GM18511 (cell line): ENCODE measurements at regions not wholly inside any gene's neighbourhood (a gene's known extent, or its start where the extent isn't known, plus 50 kb on each side); places are given as distances from the start of the nearest gene placed in this dataset.
"Not testable (repeated sequence)": the region's sequence is repeated elsewhere in the genome, so short reads cannot be mapped to it uniquely, and the experiment has no call there.

Experiments used
- ATAC-seq: cut with Tn5 transposase; IDR thresholded peaks from one replicate; pipeline ENCODE4 v1.9.1; 2021; ENCODE audit warnings: mild to moderate bottlenecking, moderate library complexity; ENCODE audit not compliant: unreplicated experiment

DNA sequence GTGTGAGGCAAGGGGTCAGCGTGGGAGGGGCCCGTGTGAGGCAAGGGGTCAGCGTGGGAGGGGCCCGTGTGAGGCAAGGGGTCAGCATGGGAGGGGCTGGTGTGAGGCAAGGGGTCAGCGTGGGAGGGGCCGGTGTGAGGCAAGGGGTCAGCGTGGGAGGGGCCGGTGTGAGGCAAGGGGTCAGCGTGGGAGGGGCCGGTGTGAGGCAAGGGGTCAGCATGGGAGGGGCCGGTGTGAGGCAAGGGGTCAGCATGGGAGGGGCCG, 119.2 kb downstream of the SEPTIN14 start:
- ATAC-seq = not testable (repeated sequence)

- ATAC-seq = not testable (repeated sequence)
Measured at GRCh38 chr7:55742651-55743453, 119.7 kb downstream of the SEPTIN14 start.

DNA sequence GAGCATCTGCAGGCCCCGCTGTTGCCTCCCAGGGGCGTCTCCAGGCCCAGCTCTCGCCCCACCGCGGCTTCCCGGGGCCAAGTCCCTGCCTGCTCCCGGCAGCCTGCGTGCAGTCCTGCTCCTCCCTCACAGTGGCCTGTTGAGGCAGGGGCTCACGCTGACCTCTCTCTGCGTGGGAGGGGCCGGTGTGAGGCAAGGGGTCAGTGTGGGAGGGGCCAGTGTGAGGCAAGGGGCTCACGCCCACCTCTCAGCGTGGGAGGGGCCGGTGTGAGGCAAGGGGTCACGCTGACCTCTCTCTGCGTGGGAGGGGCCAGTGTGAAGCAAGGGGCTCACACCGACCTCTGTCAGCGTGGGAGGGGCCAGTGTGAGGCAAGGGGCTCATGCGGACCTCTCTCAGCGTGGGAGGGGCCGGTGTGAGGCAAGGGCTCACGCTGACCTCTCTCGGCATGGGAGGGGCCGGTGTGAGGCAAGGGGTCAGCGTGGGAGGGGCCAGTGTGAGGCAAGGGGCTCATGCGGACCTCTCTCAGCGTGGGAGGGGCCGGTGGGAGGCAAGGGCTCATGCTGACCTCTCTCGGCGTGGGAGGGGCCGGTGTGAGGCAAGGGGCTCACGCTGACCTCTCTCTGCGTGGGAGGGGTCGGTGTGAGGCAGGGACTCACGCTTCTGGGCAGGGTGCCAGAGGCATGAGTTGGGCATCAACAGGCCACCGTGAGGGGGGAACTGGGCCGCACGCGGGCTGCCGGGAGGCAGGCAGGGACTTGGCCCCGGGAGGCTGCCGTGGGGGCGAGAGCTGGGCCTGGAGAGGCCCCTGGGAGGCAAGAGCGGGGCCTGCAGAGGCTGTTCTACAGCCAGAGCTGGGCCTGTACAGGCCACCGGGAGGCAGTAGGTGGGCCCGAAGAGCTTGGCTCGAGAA, 120.6 kb downstream of the SEPTIN14 start:
- ATAC-seq = not testable (repeated sequence)

- not testable (repeated sequence) for ATAC-seq
Measured at GRCh38 chr7:55740633-55741250, 121.8 kb downstream of the SEPTIN14 start.

DNA sequence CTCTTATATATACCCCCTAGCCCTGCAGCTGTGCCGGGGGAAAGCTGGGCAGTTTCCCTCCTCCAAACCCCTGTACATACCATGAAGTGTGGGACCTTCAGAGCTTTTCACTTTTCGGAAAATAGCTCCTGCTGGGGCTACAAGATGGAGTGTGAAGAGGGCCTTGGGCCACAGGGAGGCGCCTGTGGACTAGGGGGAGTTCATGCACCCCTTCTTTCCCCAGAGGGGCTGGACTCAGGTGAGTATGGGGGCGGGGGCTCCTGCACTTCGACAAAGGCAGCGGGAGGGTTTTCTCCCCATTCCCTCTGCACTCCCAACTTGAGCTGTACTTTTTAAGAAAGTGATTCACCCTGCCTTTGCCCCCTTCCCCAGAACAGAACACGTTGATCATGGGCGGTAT, 122.5 kb downstream of the SEPTIN14 start:
- not testable (repeated sequence) for ATAC-seq

GRCh38 chr7:55736641-55737221, 125.8 kb downstream of the SEPTIN14 start:
- ATAC-seq = not testable (repeated sequence)

GRCh38 chr7:55733241-55734140, 129.1 kb downstream of the SEPTIN14 start:
- no peak for ATAC-seq

GRCh38 chr7:55731931-55732330, 130.6 kb downstream of the SEPTIN14 start:
- ATAC-seq = no peak

DNA sequence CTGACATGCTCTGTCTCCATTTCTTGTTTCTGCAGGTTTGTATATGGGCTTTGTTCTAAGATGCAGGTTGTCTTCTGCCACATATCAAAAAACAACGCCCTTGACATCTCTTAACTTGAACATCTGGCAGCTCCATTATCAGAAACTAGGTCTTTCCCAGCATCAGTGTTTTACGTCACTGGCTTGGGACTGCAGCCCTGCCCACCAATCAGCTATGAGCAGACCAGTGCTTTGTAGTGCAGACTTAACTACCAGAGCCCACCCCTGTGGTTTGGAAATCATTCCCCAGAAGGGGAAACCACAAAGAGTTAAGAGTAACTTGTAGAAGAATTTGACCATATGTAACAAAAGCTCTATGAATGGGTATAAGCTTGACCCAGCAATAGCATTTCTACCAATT, 132.4 kb downstream of the SEPTIN14 start:
- ATAC-seq = no peak

- no peak for ATAC-seq
Measured at GRCh38 chr7:55723621-55723941, 139.0 kb downstream of the SEPTIN14 start.

DNA sequence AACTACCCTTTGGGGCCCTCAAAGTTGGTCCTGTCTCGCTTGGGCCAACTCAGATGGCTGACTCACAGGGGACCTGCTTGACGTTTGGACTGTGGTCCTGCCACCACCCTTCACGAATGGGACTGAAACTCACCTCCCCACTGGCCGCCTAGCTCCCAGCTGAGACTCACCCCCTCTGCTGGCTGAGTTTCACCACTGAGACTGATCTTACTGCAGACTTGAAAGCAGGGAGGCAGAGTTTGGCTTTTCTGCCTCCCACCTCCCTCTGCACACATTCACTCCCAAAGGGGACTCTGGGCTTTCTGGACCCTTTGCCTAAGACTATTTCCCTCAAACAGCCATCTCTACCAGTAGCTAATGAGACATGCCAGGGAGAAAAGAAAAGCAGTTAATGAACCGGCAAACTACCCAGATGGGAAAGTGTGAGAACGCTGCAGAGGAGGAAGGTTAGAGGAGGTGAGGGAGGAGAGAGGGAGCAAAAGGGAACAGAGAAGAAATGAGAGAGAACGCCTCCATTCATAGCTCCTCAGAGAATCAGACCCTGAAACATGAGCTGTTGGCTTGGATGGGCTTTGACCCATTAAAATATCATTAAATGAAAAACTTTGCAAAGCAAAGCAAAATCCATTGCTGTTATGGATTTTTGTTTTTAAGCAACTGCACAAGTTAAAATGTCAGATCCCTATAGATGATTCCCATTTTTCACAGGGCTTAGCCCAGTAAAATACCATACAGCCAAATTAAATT, 139.5 kb downstream of the SEPTIN14 start:
- ATAC-seq = peak; percentile 99

- not testable (repeated sequence) for ATAC-seq
Measured at GRCh38 chr7:55721004-55721403, 141.5 kb downstream of the SEPTIN14 start.

GRCh38 chr7:55715247-55715867, 143.1 kb upstream of the VOPP1 start:
- not testable (repeated sequence) for ATAC-seq

GRCh38 chr7:55714370-55714769, 142.1 kb upstream of the VOPP1 start:
- not testable (repeated sequence) for ATAC-seq

DNA sequence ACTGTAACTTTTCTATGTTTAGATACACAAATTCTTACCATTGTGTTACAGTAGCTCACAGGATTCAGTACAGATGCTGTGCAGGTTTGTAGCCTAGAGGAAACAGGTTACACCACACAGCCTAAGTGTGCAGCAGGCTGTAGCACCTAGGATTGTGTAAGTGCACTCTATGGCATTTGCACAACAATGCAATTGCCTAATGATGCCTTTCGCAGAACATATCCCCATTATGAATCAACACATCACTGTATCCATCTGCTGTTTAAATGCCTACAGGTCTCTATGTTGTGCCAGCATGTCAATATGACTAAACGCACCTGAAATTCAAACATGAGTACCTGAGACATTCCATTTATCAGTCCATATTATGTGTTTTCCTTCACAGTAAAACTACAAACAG, 138.0 kb upstream of the VOPP1 start:
- ATAC-seq = not testable (repeated sequence)

DNA sequence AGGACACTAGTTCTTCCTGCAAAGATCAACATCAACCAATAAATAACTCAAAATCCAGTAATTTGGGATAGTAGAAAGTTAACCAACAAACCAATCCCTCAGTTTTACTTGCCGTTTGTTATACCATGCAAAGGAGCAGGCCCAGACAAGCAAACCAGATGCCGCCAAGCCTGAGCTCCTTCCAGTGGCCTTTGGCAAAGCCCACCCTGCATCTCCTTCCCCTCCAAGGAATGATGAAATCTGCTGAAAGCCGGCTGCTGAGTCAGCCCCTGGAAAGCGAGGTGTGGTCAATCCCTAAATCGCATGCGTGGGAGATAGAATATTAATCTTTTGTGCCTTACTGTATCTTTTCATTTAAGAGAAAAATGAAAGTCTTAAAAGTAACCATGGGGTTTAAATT, 135.7 kb upstream of the VOPP1 start:
- ATAC-seq = not testable (repeated sequence)

DNA sequence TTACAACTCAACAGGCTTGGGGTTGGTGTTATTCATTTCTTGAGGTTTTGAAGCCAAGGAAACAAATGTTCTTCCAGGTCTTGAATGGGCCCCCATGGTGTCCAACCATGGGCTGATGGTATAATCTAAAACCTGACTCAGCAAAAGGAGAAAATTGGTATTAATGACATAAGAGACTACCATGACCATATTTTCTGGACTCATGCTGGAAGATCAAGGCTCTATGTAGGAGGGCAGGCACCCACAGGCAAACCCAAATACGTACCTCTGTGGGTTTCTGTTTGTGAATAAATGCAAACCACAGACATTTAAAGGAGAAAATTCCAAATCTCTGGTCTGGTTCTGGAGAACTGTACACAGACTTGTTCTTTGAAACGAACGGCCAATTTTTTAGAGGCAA, 135.1 kb upstream of the VOPP1 start:
- ATAC-seq = not testable (repeated sequence)

DNA sequence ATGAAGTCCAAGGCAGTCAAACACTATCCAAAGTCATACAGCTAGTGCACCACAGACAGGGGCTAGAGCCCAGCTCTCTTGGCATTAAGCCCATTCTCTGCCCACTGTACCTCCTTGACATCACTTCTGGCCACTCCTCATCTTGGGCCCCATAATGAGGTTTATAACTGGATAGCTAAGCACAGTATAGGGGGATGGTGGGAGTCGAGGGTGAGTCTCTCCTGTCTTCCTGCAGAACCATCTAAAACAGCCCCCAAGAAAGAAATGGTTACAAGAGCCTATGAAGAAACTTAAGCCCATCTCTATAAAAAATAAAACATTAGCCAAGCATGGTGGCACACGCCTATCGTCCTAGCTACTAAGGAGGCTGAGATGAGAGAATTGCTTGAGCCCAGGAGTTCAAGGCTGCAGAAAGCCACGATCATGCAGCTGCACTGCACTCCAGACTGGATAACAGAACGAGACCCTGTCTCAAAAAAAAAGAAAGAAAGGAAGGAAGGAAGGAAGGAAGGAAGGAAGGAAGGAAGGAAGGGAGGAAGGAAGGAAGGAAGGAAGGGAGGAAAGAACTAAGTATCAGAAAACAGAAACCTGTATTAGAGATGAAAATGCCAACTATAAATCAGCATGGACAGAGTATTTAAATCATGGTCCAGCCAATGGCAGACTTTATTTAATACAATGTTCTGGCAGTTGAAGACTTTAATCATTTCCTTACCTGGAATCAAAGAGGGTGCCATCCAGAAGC, 134.3 kb upstream of the VOPP1 start:
- ATAC-seq = not testable (repeated sequence)
